Spleen (tissue), 7 donors: ENCODE measurements at regions not wholly inside any gene's neighbourhood (a gene's known extent, or its start where the extent isn't known, plus 50 kb on each side); places are given as distances from the start of the nearest gene placed in this dataset.

ENCODE experiments used
- POLR2A ChIP-seq, 3 donors: fragments of 450-650 bp; IDR thresholded peaks; one replicate each; pipeline ENCODE4 v1.5.1; 2017; ENCODE audit warnings: antibody characterized with exemption in 3 of 3, mild to moderate bottlenecking in 1 of 3
- POLR2AphosphoS5 ChIP-seq, 3 donors: sonication (generic); formaldehyde crosslinking; IDR thresholded peaks; one replicate each; pipeline ENCODE4 v1.5.1; 2017; ENCODE audit warnings: antibody characterized with exemption in 3 of 3
- TF ChIP-seq, protein P1 (sequence below), 11 experiments: fragments of 200-600 bp in 7 of 11; fragments of 450-650 bp in 4 of 11; sonication (generic) in 4 of 11; IDR thresholded peaks in 8 of 11; conservative IDR thresholded peaks in 3 of 11; 1 replicate in 7 of 11; 2 replicates in 4 of 11; pipeline versions ENCODE4 v1.4.0 to v1.8.0; 2016 to 2021; ENCODE audit warnings: antibody characterized with exemption in 11 of 11, inconsistent platforms in 4 of 11, mild to moderate bottlenecking in 1 of 11
- donor health status: DM: no; HTN: no; CAD: no; lungs with moderate emphysema.
- donor health status: DM: no; HTN: no; CAD: no.
- donor health status: DM: no; HTN: no; CAD: no.

DNA sequence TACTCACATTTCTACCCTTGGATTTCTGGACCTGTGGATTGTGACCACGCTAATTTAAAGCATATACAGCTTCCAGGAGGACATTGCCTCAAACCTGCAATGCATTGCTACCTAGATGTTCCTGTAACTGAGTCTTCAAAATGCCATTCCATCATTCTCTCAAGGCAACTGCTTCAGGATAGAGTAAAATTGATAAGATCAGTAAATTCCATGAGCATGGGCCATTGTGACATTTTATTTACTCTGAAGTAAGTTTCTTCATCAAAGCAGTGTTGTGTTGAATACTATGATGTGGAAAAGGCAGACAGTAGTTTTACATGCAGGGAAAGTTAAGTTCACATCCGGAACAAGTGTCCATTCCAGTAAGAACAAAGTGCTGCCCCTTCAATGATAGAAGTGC is 991.0 kb downstream of the ARAP2 start:
- TF ChIP-seq POLR2A (IDR thresholded peaks at IDR 0.05) (no peak), POLR2AphosphoS5 (IDR thresholded peaks at IDR 0.05) (no peak)
- TF ChIP-seq, protein P1, sequence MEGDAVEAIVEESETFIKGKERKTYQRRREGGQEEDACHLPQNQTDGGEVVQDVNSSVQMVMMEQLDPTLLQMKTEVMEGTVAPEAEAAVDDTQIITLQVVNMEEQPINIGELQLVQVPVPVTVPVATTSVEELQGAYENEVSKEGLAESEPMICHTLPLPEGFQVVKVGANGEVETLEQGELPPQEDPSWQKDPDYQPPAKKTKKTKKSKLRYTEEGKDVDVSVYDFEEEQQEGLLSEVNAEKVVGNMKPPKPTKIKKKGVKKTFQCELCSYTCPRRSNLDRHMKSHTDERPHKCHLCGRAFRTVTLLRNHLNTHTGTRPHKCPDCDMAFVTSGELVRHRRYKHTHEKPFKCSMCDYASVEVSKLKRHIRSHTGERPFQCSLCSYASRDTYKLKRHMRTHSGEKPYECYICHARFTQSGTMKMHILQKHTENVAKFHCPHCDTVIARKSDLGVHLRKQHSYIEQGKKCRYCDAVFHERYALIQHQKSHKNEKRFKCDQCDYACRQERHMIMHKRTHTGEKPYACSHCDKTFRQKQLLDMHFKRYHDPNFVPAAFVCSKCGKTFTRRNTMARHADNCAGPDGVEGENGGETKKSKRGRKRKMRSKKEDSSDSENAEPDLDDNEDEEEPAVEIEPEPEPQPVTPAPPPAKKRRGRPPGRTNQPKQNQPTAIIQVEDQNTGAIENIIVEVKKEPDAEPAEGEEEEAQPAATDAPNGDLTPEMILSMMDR (IDR thresholded peaks at IDR 0.05 in 8 of 11, conservative IDR thresholded peaks at IDR 0.05 in 3 of 11): no peak
